HG03196 (cell line): ENCODE measurements at regions not wholly inside any gene's neighbourhood (a gene's known extent, or its start where the extent isn't known, plus 50 kb on each side); places are given as distances from the start of the nearest gene placed in this dataset.

Experiments
- ATAC-seq: cut with Tn5 transposase; IDR thresholded peaks from one replicate; pipeline ENCODE4 v1.9.1; 2021; ENCODE audit not compliant: unreplicated experiment

- no peak for ATAC-seq
Observed at GRCh38 chr1:38476111-38476849, 383.3 kb downstream of the RRAGC start.

DNA sequence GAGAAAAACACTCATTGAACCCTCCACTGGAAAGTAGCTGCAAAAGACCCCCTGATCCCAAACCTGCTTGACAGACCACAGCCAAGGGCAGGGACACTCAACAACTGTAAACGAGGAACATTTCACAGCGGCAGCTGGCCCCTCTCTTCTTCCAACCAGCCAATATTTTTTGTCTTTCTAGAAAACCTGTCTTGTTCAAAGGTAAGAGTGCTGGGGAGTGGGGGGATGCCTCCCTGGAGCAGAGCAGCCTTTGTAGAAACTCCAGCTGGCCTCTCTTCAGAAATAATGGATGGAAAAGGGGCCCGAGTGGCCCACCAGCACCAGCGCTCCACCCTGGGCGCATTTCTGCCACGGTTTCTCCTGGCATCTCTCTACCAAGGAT is 384.0 kb downstream of the RRAGC start:
- no peak for ATAC-seq

GRCh38 chr1:38474738-38475623 is 384.6 kb downstream of the RRAGC start:
- ATAC-seq, result peak; percentile 84

GRCh38 chr1:38466487-38466886 is 393.1 kb downstream of the RRAGC start:
- ATAC-seq, result no peak

DNA sequence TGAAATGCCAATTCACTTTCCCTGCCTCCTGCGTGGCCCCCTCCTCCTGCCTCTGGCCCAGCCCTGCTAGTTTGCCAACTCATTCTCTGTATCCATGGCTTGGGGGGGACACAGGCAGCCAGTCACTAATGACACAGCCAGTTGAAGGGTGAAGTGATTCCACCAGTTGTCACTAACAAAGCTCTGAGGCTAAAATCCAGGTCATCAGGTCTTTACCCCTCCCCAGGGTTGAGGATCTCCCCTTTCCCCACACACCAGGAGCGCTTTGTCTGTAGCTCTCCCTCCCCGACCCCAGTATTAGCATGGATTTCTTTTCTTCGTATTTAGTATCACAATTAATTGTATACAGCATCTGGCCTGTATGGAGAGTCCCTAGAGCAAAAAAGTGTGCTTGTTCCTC is 394.1 kb downstream of the RRAGC start:
- no peak for ATAC-seq

- no peak for ATAC-seq
Observed at GRCh38 chr1:38464071-38464661, 395.4 kb downstream of the RRAGC start.

DNA sequence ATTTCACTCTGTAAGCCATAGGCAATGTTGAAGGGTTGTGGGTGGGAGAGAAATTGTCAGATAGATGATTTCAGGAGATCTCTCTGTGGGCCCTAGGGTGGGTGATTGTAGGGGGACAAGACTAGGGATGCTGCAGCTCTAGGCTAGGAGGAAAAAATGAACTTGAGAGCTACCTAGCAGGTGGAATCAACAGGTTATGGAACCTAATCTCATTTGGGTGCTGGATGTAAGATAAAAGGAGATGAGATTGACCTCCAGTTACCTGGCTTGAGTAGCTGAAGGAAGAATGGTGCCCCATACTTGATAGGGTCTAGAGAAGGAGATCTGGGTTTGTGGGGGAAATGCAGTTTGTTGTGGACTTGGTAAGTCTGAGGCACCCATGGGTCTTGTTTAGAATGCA is 396.5 kb downstream of the RRAGC start:
- ATAC-seq, result no peak

GRCh38 chr1:38456531-38456876 is 403.1 kb downstream of the RRAGC start:
- no peak for ATAC-seq

DNA sequence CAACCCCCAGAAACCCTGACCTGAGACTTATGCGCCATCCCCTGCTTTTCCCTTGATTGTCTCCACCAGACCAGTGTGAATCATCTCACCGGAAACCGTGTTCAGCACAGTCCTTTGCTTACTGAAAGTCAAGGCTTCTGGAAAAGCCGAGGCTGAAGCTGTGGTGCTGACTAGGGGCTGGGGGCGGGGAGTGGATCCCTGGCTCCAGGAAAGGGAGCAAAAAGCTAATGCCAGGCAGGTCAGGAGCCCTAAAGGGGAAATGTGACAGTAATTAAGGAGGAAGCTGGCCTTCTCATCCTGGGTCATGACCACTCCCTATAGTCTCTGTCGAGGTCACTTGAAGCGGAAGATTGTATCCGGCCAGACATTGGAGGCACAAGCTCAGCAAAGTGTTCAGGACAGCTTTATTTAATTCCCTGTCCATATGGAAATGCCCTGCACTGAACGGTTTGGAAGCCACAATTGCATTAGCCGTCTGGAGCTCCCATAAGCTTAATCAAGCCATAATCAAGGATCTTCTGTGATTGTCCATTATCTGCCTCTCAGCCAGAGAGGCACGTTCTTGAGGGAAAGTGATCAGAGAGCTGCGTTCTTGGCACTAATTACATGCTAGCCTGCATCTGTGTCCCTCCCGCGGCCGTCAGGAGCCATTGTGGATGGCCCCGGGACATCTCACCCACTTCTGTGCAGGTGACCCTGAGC is 403.6 kb downstream of the RRAGC start:
- no peak for ATAC-seq

DNA sequence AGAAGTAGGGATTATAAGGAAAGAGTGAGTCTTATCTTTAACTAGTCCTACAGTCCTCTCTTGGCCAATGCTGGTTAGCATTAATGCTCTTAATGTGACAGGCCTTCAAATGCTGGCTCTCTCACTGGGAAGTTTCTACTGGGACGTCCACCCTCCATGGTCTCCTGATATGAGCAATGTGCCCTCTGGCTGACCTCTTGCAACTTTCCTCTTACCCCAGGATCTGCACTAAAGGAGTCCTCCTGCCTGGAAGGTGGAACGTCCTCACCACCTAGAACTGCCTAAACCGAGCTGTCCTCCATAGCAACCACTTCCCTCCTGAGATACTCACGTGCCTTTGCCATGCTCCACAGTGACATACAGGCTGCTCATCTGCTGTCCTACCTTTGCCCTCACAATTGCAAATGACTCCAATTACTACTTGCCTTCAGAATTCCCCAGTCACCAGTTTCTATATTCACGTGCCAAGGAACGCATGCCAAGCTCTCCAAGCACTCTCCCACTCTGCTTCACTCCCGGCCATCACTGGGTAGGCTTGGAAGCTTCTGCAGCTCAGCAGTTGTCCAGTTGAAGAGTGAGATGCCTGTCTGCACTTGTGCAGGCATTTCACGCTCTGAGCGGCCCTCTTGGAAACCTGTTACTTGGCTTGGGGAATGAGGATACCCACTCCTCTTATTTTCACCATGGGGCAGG is 404.7 kb downstream of the RRAGC start:
- no peak for ATAC-seq

- no peak for ATAC-seq
Observed at GRCh38 chr1:38454236-38454635, 405.3 kb downstream of the RRAGC start.

DNA sequence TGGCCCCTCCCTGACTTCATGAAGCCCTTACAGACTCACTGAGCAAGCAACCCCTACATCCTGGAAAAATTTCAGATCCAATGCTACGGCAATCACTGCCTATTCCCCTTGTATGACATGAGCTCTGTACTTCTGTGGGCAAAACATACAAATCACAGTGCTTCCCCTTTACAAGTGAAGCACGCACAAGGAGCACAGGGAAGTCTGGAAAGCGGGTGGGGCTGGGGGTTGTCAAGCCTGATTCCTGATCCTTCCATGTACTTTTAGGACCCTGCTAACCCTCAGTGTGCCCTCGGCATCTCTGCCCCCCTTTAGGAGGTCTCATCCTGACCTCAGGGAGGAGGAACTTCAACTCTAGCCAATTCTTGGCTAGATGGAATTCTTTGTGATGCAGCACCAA is 405.7 kb upstream of the POU3F1 start:
- no peak for ATAC-seq

DNA sequence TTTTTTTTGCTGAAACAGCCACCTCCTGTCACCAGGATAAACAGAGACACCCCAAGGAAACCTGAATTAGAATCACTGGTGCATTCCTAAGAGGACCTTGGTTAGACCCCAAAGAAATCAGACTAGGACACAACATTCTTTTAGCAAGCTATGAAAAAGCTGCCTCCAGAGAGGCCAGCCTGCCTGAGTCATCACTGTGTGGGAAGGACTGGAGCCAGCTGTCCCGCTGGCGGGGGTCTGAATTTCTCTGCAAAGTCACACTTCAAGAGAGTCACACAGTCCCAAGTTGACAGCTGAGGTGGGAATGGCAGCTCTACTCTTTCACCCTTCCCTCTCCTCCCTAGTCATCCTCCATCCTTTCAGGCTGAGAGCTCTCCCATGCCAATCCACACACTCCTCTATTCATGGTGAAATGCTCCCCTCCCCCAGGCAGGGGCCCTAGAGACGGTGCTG is 405.0 kb upstream of the POU3F1 start:
- no peak for ATAC-seq

DNA sequence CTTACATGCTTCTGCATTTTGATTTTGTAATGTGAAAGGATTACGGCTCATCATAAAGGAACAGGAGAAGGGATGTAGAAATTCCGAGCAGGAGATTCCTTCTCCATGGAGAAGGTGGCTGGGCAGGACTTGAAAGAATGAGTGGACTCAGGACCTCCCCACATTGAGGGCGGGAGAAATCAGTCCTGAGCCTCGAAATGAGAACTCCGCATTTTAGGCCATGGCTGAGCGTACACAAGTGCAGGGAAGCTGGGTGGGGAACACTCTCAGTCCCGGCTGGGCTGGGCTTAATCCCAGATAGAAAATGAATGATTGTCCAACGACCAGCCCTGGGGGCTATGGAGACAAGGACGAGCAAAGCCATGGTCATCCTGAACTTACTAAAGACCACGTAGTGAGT is 402.3 kb upstream of the POU3F1 start:
- no peak for ATAC-seq

- no peak for ATAC-seq
Observed at GRCh38 chr1:38446936-38447335, 400.3 kb upstream of the POU3F1 start.

DNA sequence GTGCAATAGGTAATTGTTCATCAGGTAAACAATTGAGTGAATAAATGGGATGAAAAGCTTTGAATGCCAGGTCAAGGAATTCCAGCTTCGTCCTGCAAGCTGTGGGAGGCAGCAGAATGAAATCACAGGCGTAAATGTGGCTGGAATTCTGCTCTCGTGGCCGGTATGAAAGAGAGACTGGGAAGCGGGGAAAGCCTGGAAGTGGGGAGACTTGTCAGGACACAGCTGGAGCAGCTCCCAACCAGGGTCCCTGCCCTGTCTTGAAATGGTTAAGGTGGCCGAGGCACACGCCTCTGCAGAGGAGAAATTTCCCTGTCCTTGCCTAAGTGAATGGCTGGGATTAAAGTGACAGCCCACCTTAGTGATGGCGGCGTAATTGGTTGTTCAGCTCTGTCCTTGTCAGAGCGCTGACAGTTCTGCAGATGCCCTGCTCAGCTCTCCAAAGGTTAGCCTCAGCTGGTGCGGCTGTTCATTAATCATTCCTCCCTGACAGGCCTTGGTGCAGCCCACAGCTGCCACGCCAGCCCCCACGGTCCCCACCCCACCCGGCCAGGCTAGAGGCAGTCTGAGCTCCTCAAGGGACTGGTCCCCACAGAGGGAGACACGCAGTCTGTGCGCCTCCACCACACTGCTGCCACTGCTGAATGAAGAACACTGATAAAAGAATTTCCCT is 398.3 kb upstream of the POU3F1 start:
- ATAC-seq, result no peak

DNA sequence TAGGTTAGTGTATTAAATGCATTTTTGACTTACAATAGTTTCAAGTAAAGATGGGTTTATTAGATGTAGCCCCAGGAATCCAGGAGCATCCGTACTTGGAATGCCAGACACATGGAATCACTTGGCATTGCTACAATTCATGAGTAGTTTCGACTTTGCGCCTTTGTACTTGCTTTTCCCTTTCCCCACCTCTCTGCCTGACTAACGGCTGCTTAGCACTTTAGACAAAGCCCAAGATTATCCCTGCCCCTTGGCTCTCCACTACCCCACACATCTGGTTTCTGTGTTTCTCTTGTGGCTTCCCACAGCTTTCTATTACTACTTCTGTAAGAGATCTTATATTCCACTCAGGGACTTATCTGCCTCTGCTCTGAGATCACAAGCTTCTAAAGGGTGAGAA is 397.7 kb upstream of the POU3F1 start:
- ATAC-seq, result no peak

- no peak for ATAC-seq
Observed at GRCh38 chr1:38440402-38440801, 393.8 kb upstream of the POU3F1 start.

DNA sequence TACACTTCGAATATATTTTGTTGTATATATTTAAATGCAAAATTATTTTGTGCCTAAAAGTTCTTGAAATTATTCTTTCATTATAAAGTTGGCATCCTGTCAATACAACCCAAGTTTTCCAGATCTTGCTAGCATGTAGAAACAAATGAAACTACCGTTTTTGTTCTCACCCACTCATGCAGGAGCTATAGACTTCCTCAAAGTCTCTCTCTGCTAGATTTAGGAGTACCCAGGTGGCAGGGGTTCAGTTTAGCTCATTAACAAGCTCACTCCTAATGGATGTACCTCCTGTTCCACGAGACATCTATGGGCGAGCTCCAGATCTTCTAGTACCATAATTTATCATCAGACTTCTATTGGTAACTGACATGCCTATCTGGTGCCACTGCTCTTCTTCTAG is 390.2 kb upstream of the POU3F1 start:
- ATAC-seq, result no peak

DNA sequence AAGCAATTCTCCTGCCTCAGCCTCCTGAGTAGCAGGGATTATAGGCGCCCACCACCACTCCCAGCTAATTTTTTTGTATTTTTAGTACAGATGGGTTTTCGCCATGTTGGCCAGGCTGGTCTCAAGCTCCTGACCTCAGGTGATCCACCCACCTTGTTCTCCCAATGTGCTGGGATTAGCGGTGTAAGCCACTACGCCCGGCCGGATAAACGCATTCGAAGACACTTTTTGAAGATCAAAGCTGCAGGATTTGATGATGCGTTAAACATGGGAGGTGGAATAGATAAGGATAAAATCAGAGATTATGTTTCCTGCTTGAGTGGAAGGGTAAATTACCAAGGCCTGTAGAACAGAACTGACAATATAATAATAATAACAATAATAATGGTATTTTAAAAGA is 389.4 kb upstream of the POU3F1 start:
- ATAC-seq, result no peak
